Chondrocyte (in vitro differentiated cells): ENCODE measurements at regions not wholly inside any gene's neighbourhood (a gene's known extent, or its start where the extent isn't known, plus 50 kb on each side); places are given as distances from the start of the nearest gene placed in this dataset.

ENCODE experiments used
- DNase-seq: peaks from one replicate; pipeline ENCODE4 v3.0.0; 2021; ENCODE audit warnings: mixed read lengths, low spot score
- H3K27ac Mint-ChIP-seq: one replicate; pipeline ENCODE4 v1.8.0; 2021; ENCODE audit warnings: mild to moderate bottlenecking, moderate library complexity, mixed read lengths; ENCODE audit not compliant: unreplicated experiment
- H3K27me3 Mint-ChIP-seq: 2 replicates; pipeline ENCODE4 v1.8.0; 2021; ENCODE audit warnings: low read depth, mixed read lengths
- H3K36me3 Mint-ChIP-seq: 2 replicates; pipeline ENCODE4 v1.8.0; 2021; ENCODE audit warnings: low read depth, mixed read lengths
- H3K4me1 Mint-ChIP-seq: 2 replicates; pipeline ENCODE4 v1.8.0; 2021; ENCODE audit warnings: low read depth, mild to moderate bottlenecking, mixed read lengths
- H3K4me3 Mint-ChIP-seq: one replicate; pipeline ENCODE4 v1.8.0; 2021; ENCODE audit warnings: mild to moderate bottlenecking, moderate library complexity, mixed read lengths; ENCODE audit not compliant: unreplicated experiment
- H3K9me3 Mint-ChIP-seq: 2 replicates; pipeline ENCODE4 v1.8.0; 2021; ENCODE audit warnings: low read depth, mixed read lengths
- TF ChIP-seq, protein P1 (sequence below): fragments of 200-600 bp; sonication (generic); IDR thresholded peaks from 2 replicates; pipeline ENCODE4 v1.5.0; 2021; ENCODE audit warnings: antibody characterized with exemption, mild to moderate bottlenecking, moderate library complexity

DNA sequence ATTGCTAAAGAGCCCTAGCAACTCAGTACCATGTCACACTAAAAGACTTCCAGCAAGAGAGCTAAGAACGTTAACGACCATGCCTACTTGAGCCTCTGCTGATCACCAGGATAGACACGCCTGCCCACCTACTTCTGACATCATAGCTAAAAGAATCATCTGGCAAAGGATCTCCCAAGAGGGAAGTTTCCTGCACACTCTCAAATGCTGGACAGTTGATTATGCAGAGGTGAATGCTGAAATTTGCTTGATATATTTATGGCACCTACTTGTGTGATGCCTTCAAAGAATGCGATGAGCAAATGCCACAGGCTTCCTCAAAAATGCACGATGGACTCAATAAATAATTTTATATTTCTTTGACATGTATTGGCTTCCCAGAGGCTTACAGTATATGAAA, 113.6 kb downstream of the GALC start:
- Mint-ChIP-seq H3K27ac (no peak overlapping the region), H3K4me1 (no peaks in the 10 kb centered on the region), H3K9me3 (no peaks in the 10 kb centered on the region), H3K36me3 (no peaks in the 10 kb centered on the region), H3K27me3 (peaks cover 13% of the 10 kb centered on the region), H3K4me3 (no peak overlapping the region)
- TF ChIP-seq, protein P1, sequence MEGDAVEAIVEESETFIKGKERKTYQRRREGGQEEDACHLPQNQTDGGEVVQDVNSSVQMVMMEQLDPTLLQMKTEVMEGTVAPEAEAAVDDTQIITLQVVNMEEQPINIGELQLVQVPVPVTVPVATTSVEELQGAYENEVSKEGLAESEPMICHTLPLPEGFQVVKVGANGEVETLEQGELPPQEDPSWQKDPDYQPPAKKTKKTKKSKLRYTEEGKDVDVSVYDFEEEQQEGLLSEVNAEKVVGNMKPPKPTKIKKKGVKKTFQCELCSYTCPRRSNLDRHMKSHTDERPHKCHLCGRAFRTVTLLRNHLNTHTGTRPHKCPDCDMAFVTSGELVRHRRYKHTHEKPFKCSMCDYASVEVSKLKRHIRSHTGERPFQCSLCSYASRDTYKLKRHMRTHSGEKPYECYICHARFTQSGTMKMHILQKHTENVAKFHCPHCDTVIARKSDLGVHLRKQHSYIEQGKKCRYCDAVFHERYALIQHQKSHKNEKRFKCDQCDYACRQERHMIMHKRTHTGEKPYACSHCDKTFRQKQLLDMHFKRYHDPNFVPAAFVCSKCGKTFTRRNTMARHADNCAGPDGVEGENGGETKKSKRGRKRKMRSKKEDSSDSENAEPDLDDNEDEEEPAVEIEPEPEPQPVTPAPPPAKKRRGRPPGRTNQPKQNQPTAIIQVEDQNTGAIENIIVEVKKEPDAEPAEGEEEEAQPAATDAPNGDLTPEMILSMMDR, result no peak
- no peak for DNase-seq

DNA sequence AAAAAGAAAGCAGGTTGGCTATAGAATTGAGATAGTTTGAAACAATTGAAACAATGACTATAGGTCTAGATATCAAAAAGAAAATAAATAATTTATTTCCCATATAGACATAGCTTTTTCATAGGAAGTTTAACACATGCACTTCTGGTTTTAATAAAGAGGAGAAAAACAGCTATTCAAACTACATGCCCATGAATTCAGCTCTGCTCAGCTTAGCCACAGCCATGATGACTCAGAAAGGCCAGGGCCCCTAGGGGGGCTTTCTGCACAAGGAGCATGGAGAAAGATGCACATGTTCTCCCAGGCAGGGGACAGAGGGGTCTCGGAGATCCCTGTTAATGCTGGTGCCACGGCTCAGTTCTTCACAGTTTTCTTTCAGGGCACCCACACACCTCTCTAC, 114.0 kb downstream of the GALC start:
- no peak for DNase-seq
- Mint-ChIP-seq H3K9me3 (no peaks in the 10 kb centered on the region), H3K4me1 (no peaks in the 10 kb centered on the region), H3K4me3 (no peak overlapping the region), H3K36me3 (no peaks in the 10 kb centered on the region), H3K27me3 (peaks cover 13% of the 10 kb centered on the region), H3K27ac (no peak overlapping the region)
- TF ChIP-seq, protein P1, result no peak

DNA sequence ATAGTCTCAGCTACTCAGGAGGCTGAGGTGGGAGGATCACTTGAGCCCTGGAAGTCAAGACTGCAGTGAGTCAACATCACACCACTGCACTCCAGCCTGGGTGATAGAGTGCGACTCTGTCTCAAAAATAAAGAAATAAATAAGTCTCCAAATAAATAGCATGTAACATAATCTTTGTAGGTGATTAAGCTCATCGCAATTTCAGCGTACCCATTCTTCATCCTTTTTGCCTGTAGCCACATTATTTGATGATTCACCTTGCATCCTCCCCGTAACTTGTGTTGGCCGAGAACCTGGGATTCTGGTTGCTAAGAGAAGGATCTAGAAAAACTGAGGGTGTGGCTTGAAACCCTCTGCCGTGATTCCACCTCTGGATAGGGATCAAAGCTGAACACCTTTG, 115.1 kb downstream of the GALC start:
- Mint-ChIP-seq H3K4me1 (no peaks in the 10 kb centered on the region), H3K36me3 (no peaks in the 10 kb centered on the region), H3K27me3 (peaks cover 13% of the 10 kb centered on the region), H3K4me3 (no peak overlapping the region), H3K9me3 (no peaks in the 10 kb centered on the region), H3K27ac (no peak overlapping the region)
- no peak for DNase-seq
- TF ChIP-seq, protein P1, result no peak

DNA sequence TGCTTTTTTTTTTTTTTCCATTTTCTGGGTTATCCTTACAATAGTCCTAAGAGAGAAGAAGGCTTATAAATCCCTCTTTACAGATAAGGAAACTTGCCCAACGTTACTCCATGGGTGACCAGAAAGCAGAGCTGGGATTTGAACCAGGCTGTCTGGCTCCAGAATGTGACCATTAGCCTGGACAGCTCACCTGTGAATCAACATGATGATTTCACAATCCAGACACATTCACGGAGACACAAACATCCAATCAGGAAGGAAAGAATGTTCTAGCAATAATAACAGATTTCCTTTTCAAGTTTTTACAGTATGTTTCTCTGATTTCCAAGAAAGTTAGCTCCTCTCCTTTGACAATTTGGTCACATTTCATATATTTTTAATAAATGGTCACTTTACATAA, 118.3 kb downstream of the GALC start:
- H3K27me3 Mint-ChIP-seq, result peaks cover 1% of the 10 kb centered on the region
- H3K4me3 Mint-ChIP-seq, result no peak overlapping the region
- no peaks in the 10 kb centered on the region for H3K36me3 Mint-ChIP-seq
- TF ChIP-seq, protein P1, result no peak
- no peak for DNase-seq
- H3K4me1 Mint-ChIP-seq, result peaks cover 4% of the 10 kb centered on the region
- H3K9me3 Mint-ChIP-seq, result no peaks in the 10 kb centered on the region
- H3K27ac Mint-ChIP-seq, result no peak overlapping the region

DNA sequence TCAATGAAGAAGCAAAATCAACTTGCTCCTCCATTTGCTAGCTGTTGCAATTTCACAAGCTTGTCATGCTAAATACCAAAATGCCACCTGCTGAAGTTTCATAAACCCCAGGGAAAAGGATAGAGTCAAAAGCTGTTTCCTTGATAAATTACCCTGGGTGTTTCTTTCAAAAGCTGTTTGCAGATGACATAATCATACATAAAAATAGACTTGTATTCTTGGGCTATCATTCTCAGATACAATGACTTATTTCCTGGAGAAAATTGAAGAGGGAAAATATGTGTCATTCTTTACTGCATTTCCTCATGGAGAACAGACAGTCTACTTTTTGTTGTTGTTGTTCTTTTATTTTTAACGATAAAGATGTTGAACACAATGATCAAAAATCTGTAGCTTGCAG, 119.2 kb downstream of the GALC start:
- no peak for DNase-seq
- Mint-ChIP-seq H3K4me1 (peaks cover 4% of the 10 kb centered on the region), H3K27me3 (peaks cover 1% of the 10 kb centered on the region), H3K4me3 (no peak overlapping the region), H3K36me3 (no peaks in the 10 kb centered on the region), H3K27ac (no peak overlapping the region), H3K9me3 (no peaks in the 10 kb centered on the region)
- TF ChIP-seq, protein P1, result no peak
